GM12872 (cell line): ENCODE measurements at regions not wholly inside any gene's neighbourhood (a gene's known extent, or its start where the extent isn't known, plus 50 kb on each side); places are given as distances from the start of the nearest gene placed in this dataset.

Source experiments
- TF ChIP-seq, protein P1 (sequence below): IDR thresholded peaks from 3 replicates; pipeline ENCODE4 v1.5.1; 2011; ENCODE audit warnings: low read depth, mild to moderate bottlenecking, low read length, moderate library complexity; ENCODE audit not compliant: insufficient read depth

DNA sequence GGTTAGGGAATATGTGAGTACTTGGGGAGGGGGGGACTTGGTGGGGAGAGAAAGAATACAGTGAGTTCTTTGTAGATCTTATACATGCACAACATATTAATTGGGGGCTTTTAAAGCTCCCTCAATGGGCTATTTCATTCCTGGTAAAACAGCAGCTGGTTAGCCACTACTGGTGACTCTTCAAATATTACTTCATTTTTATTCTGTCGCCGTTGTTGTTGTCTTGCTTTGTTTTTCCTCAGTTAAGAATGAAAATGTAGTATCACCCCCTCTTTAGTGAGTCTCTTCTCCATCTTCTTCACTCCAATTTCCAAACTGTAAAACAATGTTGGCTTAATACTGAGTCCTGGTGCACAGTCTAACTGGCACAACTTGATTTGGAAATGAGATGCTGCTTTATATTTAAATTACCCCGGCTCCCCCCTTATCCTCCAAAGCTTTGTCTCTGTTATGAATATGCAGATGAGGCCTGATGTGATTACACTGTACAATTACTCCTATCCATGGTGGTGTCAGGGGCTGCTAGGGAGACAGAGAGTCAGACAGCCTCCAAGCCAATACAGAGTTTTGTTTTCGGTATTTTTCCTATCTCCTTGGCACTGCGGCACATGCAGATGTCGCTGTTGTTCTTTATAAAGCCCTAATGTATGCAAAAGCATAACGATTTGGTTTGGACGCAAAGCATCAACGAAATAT lies 256.9 kb upstream of the PMFBP1 start:
- TF ChIP-seq, protein P1, sequence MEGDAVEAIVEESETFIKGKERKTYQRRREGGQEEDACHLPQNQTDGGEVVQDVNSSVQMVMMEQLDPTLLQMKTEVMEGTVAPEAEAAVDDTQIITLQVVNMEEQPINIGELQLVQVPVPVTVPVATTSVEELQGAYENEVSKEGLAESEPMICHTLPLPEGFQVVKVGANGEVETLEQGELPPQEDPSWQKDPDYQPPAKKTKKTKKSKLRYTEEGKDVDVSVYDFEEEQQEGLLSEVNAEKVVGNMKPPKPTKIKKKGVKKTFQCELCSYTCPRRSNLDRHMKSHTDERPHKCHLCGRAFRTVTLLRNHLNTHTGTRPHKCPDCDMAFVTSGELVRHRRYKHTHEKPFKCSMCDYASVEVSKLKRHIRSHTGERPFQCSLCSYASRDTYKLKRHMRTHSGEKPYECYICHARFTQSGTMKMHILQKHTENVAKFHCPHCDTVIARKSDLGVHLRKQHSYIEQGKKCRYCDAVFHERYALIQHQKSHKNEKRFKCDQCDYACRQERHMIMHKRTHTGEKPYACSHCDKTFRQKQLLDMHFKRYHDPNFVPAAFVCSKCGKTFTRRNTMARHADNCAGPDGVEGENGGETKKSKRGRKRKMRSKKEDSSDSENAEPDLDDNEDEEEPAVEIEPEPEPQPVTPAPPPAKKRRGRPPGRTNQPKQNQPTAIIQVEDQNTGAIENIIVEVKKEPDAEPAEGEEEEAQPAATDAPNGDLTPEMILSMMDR, result no peak

DNA sequence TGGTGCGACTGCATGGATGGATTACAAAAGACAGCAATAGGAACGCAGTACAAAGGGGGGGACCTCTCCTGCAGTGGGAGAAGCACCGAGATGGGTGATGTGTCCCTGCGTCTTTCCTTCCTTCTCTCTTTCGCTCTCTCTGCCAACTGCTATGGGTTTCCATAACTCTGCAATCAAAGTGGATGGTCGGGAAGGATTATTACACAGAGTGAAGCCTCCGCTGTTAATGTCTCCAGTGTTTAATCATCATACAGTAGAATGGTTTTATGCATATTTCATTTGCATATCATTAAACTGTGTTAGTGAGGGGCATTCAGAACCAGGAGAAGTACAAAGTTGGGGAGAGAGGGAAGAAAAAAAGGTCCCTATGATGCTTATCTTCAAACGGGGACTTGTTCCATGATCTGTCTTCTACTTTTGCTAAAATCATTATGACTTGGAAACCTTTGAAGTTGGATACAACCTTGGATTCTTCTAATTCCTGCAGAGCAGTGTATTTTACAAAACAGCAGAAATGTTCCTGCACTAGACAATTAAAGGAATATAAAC lies 255.9 kb upstream of the PMFBP1 start:
- TF ChIP-seq, protein P1, result no peak

- TF ChIP-seq, protein P1, result no peak
These were observed 255.3 kb upstream of the PMFBP1 start for GRCh38 chr16:72427051-72427782.

DNA sequence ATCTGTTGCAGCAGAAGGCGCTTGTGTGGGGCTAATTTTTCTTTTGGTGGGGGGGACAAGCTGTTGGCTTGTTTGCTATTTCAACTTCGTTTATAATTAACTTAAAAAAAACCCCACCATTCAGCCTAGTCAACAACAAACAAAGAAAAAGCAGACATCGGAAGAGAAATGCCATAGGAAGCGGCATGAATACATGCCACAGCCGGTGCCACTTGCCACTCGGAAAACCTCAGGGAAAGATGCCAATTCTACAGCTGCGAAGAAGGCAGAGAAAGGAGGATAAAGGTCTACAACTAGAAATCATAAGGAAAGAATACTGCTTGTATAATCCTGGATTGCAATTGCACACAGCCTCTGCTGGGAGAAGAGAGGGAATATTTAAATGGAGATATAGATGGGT lies 254.4 kb upstream of the PMFBP1 start:
- TF ChIP-seq, protein P1, result no peak

DNA sequence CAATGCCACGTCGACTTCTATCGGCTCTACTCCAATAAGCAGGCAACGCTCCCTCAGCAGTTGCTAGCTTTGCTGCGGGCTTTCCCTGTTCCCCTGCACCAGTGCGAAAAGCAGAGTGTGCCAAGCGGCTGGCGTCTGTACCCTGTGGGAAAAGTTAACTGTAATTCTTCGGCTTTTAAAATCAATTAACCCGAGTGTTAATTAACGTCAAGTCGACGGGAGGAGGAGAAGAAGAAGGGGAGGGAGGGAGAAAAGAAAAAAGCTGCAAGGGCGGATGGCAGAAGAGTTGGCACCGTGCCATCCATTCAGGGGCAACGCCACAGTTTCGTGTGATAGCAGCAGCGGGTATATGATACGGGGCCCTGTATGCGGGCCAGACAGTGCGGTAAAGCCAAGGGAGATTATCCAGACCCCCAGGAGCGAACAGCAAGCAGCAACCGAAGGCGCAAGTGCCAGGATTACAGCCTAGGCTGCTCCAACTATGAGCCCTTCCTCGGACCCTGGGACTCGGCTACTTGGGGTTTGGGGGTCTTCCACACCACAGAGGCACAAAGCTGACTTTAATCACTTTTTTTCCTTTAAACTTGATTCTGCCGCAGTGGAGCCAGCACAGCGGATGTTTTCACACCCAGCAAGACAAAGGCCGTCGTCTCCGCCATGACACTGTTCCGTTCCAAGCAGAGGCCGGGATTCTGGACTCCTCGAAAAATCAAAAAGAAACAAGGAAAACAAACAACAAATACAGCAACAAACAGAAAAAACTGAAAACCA lies 253.8 kb upstream of the PMFBP1 start:
- TF ChIP-seq, protein P1, result no peak

GRCh38 chr16:72424757-72425156 lies 252.8 kb upstream of the PMFBP1 start:
- TF ChIP-seq, protein P1, result no peak

- TF ChIP-seq, protein P1, result no peak
These were observed 250.4 kb upstream of the PMFBP1 start for GRCh38 chr16:72422308-72422897.
